ENCODE measurements at regions not wholly inside any gene's neighbourhood (a gene's known extent, or its start where the extent isn't known, plus 50 kb on each side); places are given as distances from the start of the nearest gene placed in this dataset.

DNA sequence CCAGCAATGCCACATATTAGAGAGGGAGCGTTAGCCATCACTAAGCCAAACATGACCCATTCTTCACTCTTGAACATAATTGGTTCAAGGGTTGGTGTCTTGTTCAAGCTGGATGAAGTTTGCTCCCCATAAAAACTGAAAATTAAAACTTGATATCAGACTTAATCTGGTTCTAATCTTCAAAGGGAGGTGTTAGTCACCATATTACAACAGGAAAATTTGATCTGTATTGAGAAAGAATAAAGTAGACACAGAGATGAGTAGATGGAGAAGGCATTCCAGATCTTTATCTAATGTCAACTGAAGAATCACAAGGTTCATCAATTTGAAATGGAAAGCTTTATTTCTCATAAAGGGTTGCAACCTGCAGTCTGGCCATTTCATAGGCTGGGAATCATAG lies 972.8 kb downstream of the HACE1 start:
- H3K9me3 ChIP-seq (ENCODE audit: low read length), result no peaks in the 10 kb centered on the region
- DNase-seq (ENCODE audit: low spot score), result no peak
- no peaks in the 10 kb centered on the region for H3K27me3 ChIP-seq (ENCODE audit: control insufficient read depth in 1 of 2, insufficient read depth in 2 of 2, low read length in 2 of 2)
- BruUV-seq (replicated peaks), result no TSS peak
- H3K27ac ChIP-seq (ENCODE audit: extremely low read length, insufficient read depth, low read length), result no peak overlapping the region
- no peaks in the 10 kb centered on the region for H4K20me1 ChIP-seq (ENCODE audit: insufficient read depth, low read length)
- ChIA-PET CTCF (ENCODE audit: low intra/inter-chr PET ratio, low total read pairs) (no interaction called here), POLR2A (no interaction called here)
- in situ Hi-C loops (cut with HindIII; ENCODE audit: extremely low pct_ligation_motif_present, low pct_unique_long_range_greater_than_20kb), result no loop called here
- FAIRE-seq, result no peak
- H3K36me3 ChIP-seq (replicated peaks in 1 of 2; ENCODE audit: control insufficient read depth in 1 of 2, insufficient read depth in 2 of 2, low read length in 2 of 2), result no peaks in the 10 kb centered on the region
- H2AFZ ChIP-seq (ENCODE audit: low read length), result no peak overlapping the region
- TF ChIP-seq NR2F6 (IDR thresholded peaks at IDR 0.05) (no peak), NR2F6 (CRISPR knock-in tag; IDR thresholded peaks at IDR 0.05) (no peak), ZC3H4 (CRISPR knock-in tag; IDR thresholded peaks at IDR 0.05; ENCODE audit: borderline replicate concordance) (no peak), SUZ12 (IDR thresholded peaks at IDR 0.05; ENCODE audit: low read depth, low read length) (no peak), DNMT3B (CRISPR knock-in tag; conservative IDR thresholded peaks at IDR 0.05) (no peak), ATF1 (CRISPR knock-in tag; IDR thresholded peaks at IDR 0.05) (no peak), DMAP1 (CRISPR knock-in tag; IDR thresholded peaks at IDR 0.05) (no peak)
- TF ChIP-seq, protein P1, sequence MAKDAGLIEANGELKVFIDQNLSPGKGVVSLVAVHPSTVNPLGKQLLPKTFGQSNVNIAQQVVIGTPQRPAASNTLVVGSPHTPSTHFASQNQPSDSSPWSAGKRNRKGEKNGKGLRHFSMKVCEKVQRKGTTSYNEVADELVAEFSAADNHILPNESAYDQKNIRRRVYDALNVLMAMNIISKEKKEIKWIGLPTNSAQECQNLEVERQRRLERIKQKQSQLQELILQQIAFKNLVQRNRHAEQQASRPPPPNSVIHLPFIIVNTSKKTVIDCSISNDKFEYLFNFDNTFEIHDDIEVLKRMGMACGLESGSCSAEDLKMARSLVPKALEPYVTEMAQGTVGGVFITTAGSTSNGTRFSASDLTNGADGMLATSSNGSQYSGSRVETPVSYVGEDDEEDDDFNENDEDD (CRISPR knock-in tag; IDR thresholded peaks at IDR 0.05; ENCODE audit: borderline replicate concordance), result no peak
- no peaks in the 10 kb centered on the region for H3K79me2 ChIP-seq (ENCODE audit: insufficient read depth, low read length)
- ATAC-seq, result no peak
- no peak overlapping the region for H3K4me3 ChIP-seq (replicated peaks in 1 of 3; ENCODE audit: insufficient read depth in 1 of 3, low read depth in 2 of 3, low read length in 3 of 3)
- no peaks in the 10 kb centered on the region for H3K4me1 ChIP-seq (ENCODE audit: insufficient read depth, low read length)
- H3K4me2 ChIP-seq (ENCODE audit: low read depth, low read length), result no peak overlapping the region
- 7% methylated on average over 1 of the region's 1 CpG for WGBS (ENCODE audit: low lambda C conversion rate)
- no peak overlapping the region for H3K9ac ChIP-seq (ENCODE audit: insufficient read depth, low read depth, low read length)
- intact Hi-C loops (cut with micrococcal nuclease; ENCODE audit: unreplicated experiment), result no loop called here

DNA sequence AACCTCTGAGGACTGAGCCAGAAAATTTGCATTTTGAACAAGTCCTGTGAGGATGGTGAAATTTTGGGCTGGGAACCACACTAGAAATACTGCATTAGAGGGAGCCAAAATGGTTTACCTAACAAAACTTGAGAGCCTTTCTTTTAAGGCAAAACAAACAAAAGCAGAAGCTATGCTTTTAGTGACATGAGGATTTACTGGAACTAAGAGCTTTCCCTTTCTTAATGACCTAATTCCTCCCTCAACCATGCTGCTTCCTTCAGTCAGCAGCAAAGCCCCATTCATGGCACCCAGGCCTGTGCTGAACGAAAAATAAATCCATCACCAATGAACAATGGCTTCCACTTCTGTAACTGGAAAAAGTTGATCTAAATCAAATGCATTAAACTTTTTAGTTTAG lies 974.3 kb downstream of the HACE1 start:
- TF ChIP-seq, protein P2, sequence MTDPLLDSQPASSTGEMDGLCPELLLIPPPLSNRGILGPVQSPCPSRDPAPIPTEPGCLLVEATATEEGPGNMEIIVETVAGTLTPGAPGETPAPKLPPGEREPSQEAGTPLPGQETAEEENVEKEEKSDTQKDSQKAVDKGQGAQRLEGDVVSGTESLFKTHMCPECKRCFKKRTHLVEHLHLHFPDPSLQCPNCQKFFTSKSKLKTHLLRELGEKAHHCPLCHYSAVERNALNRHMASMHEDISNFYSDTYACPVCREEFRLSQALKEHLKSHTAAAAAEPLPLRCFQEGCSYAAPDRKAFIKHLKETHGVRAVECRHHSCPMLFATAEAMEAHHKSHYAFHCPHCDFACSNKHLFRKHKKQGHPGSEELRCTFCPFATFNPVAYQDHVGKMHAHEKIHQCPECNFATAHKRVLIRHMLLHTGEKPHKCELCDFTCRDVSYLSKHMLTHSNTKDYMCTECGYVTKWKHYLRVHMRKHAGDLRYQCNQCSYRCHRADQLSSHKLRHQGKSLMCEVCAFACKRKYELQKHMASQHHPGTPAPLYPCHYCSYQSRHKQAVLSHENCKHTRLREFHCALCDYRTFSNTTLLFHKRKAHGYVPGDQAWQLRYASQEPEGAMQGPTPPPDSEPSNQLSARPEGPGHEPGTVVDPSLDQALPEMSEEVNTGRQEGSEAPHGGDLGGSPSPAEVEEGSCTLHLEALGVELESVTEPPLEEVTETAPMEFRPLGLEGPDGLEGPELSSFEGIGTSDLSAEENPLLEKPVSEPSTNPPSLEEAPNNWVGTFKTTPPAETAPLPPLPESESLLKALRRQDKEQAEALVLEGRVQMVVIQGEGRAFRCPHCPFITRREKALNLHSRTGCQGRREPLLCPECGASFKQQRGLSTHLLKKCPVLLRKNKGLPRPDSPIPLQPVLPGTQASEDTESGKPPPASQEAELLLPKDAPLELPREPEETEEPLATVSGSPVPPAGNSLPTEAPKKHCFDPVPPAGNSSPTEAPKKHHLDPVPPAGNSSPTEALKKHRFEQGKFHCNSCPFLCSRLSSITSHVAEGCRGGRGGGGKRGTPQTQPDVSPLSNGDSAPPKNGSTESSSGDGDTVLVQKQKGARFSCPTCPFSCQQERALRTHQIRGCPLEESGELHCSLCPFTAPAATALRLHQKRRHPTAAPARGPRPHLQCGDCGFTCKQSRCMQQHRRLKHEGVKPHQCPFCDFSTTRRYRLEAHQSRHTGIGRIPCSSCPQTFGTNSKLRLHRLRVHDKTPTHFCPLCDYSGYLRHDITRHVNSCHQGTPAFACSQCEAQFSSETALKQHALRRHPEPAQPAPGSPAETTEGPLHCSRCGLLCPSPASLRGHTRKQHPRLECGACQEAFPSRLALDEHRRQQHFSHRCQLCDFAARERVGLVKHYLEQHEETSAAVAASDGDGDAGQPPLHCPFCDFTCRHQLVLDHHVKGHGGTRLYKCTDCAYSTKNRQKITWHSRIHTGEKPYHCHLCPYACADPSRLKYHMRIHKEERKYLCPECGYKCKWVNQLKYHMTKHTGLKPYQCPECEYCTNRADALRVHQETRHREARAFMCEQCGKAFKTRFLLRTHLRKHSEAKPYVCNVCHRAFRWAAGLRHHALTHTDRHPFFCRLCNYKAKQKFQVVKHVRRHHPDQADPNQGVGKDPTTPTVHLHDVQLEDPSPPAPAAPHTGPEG (CRISPR knock-in tag; IDR thresholded peaks at IDR 0.05), result no peak
- no peak for TF ChIP-seq RFX5 (IDR thresholded peaks at IDR 0.05; ENCODE audit: low read depth, low read length)
- TF ChIP-seq MXD4 (CRISPR knock-in tag; IDR thresholded peaks at IDR 0.05), result no peak
- no peak for TF ChIP-seq ZSCAN25 (CRISPR knock-in tag; IDR thresholded peaks at IDR 0.05)
- no peak for TF ChIP-seq TBP (CRISPR knock-in tag; IDR thresholded peaks at IDR 0.05)
- TF ChIP-seq TBX2 (CRISPR knock-in tag; IDR thresholded peaks at IDR 0.05; ENCODE audit: borderline replicate concordance), result no peak
- TF ChIP-seq, protein P3, sequence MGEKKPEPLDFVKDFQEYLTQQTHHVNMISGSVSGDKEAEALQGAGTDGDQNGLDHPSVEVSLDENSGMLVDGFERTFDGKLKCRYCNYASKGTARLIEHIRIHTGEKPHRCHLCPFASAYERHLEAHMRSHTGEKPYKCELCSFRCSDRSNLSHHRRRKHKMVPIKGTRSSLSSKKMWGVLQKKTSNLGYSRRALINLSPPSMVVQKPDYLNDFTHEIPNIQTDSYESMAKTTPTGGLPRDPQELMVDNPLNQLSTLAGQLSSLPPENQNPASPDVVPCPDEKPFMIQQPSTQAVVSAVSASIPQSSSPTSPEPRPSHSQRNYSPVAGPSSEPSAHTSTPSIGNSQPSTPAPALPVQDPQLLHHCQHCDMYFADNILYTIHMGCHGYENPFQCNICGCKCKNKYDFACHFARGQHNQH (CRISPR knock-in tag; IDR thresholded peaks at IDR 0.05), result no peak
- H3K27ac ChIP-seq (ENCODE audit: extremely low read length, insufficient read depth, low read length), result no peak overlapping the region
- POLR2A ChIA-PET, result no interaction called here
- no peak overlapping the region for H3K4me3 ChIP-seq (replicated peaks in 1 of 3; ENCODE audit: insufficient read depth in 1 of 3, low read depth in 2 of 3, low read length in 3 of 3)
- H3K9ac ChIP-seq (ENCODE audit: insufficient read depth, low read depth, low read length), result no peak overlapping the region
- no peak for DNase-seq (ENCODE audit: low spot score)
- H3K79me2 ChIP-seq (ENCODE audit: insufficient read depth, low read length), result no peaks in the 10 kb centered on the region
- H3K36me3 ChIP-seq (replicated peaks in 1 of 2; ENCODE audit: control insufficient read depth in 1 of 2, insufficient read depth in 2 of 2, low read length in 2 of 2), result no peaks in the 10 kb centered on the region
- H3K4me2 ChIP-seq (ENCODE audit: low read depth, low read length), result no peak overlapping the region
- ATAC-seq, result no peak
- H3K9me3 ChIP-seq (ENCODE audit: low read length), result no peaks in the 10 kb centered on the region
- no peaks in the 10 kb centered on the region for H3K27me3 ChIP-seq (ENCODE audit: control insufficient read depth in 1 of 2, insufficient read depth in 2 of 2, low read length in 2 of 2)
- no peaks in the 10 kb centered on the region for H4K20me1 ChIP-seq (ENCODE audit: insufficient read depth, low read length)
- intact Hi-C loops (cut with micrococcal nuclease; ENCODE audit: unreplicated experiment), result no loop called here
- CTCF ChIA-PET (ENCODE audit: low intra/inter-chr PET ratio, low total read pairs), result no interaction called here
- no TSS peak for BruUV-seq (replicated peaks)
- no peak overlapping the region for H2AFZ ChIP-seq (ENCODE audit: low read length)
- H3K4me1 ChIP-seq (ENCODE audit: insufficient read depth, low read length), result no peaks in the 10 kb centered on the region
- FAIRE-seq, result no peak
- in situ Hi-C loops (cut with HindIII; ENCODE audit: extremely low pct_ligation_motif_present, low pct_unique_long_range_greater_than_20kb), result no loop called here
- 0% methylated on average over 1 of the region's 1 CpG for WGBS (ENCODE audit: low lambda C conversion rate)

Data from HepG2 (cell line).